HepG2 (cell line): ENCODE measurements at regions not wholly inside any gene's neighbourhood (a gene's known extent, or its start where the extent isn't known, plus 50 kb on each side); places are given as distances from the start of the nearest gene placed in this dataset.

Experiments used
- ATAC-seq: fragments of 200-7000 bp; cut with Tn5 transposase; 3 replicates; pipeline ENCODE4 v1.9.1; 2020; ENCODE audit warnings: mild to moderate bottlenecking, moderate library complexity
- BruUV-seq: library from RNA; stranded (reverse); fragments of 400-500 nt; replicated peaks from 2 replicates; lab custom pipeline; 2021; lab: Mats Ljungman, UMichigan
- CTCF ChIA-PET: fragments of 300-600 bp; formaldehyde crosslinking; extraction: SDS; loops from one replicate; lab custom pipeline; 2021; ENCODE audit warnings: low total read pairs, inconsistent platforms, low intra/inter-chr PET ratio; lab: Yijun Ruan, JAX
- POLR2A ChIA-PET: fragments of 350-600 bp; sonication (Branson Sonifier 250); formaldehyde crosslinking; loops from one replicate; lab custom pipeline; 2020; ENCODE audit warnings: antibody characterized with exemption, inconsistent platforms; lab: Yijun Ruan, JAX
- DNase-seq: peaks from one replicate; pipeline ENCODE4 v3.0.0-alpha.2; 2015; ENCODE audit warnings: low spot score
- FAIRE-seq: peaks from 3 replicates; lab custom pipeline; 2011; peaks lifted over from hg19 to GRCh38; lab: Jason Lieb, UNC
- H2AFZ ChIP-seq: one replicate; pipeline ENCODE4 v1.6.1; 2011; ENCODE audit warnings: low read length, inconsistent platforms
- H3K27ac ChIP-seq: fragments of 300-600 bp; 3 replicates; pipeline ENCODE4 v1.8.0; 2011; ENCODE audit warnings: mixed run types, mild to moderate bottlenecking, mixed read lengths, low read length, inconsistent platforms; ENCODE audit not compliant: insufficient read depth; ENCODE audit errors: extremely low read length
- H3K27me3 ChIP-seq, 2 experiments: fragments of 200-600 bp in 1 of 2; 2 replicates in 1 of 2; 3 replicates in 1 of 2; pipeline versions ENCODE4 v1.6.0 to v1.8.0; 2011; ENCODE audit warnings: low read length in 2 of 2, mild to moderate bottlenecking in 2 of 2, moderate library complexity in 2 of 2, inconsistent platforms in 1 of 2; ENCODE audit not compliant: insufficient read depth in 2 of 2, control insufficient read depth in 1 of 2
- H3K36me3 ChIP-seq, 2 experiments: fragments of 200-600 bp in 1 of 2; replicated peaks in 1 of 2; 2 replicates in 1 of 2; 3 replicates in 1 of 2; pipeline versions ENCODE4 v1.5.1 to v1.8.0; 2011; ENCODE audit warnings: low read length in 2 of 2, inconsistent platforms in 1 of 2; ENCODE audit not compliant: insufficient read depth in 2 of 2, control insufficient read depth in 1 of 2
- H3K4me1 ChIP-seq: 2 replicates; pipeline ENCODE4 v1.5.1; 2012; ENCODE audit warnings: low read length, inconsistent platforms; ENCODE audit not compliant: insufficient read depth
- H3K4me2 ChIP-seq: 2 replicates; pipeline ENCODE4 v1.6.0; 2011; ENCODE audit warnings: low read depth, low read length, inconsistent platforms
- H3K4me3 ChIP-seq, 3 experiments: fragments of 200-600 bp in 1 of 3; sonication (generic), shearing (Covaris generic) in 1 of 3; replicated peaks in 1 of 3; 2 replicates each; pipeline ENCODE4 v1.5.1; 2011 to 2016; ENCODE audit warnings: low read length in 3 of 3, inconsistent platforms in 2 of 3, low read depth in 2 of 3, mild to moderate bottlenecking in 2 of 3, control low read depth in 1 of 3, mixed read lengths in 1 of 3; ENCODE audit not compliant: insufficient read depth in 1 of 3
- H3K79me2 ChIP-seq: one replicate; pipeline ENCODE4 v1.6.1; 2011; ENCODE audit warnings: low read length, inconsistent platforms; ENCODE audit not compliant: insufficient read depth
- H3K9ac ChIP-seq: 2 replicates; pipeline ENCODE4 v1.6.0; 2011; ENCODE audit warnings: mild to moderate bottlenecking, low read depth, low read length, inconsistent platforms; ENCODE audit not compliant: insufficient read depth
- H3K9me3 ChIP-seq: 2 replicates; pipeline ENCODE4 v1.5.1; 2012; ENCODE audit warnings: mild to moderate bottlenecking, low read length
- H4K20me1 ChIP-seq: 2 replicates; pipeline ENCODE4 v1.6.0; 2011; ENCODE audit warnings: inconsistent platforms, mild to moderate bottlenecking, low read length, moderate library complexity; ENCODE audit not compliant: insufficient read depth
- BORCS8-MEF2B ChIP-seq: sonication (generic); formaldehyde crosslinking; IDR thresholded peaks from 2 replicates; pipeline ENCODE4 v1.8.0; 2022; ENCODE audit warnings: mild to moderate bottlenecking, missing genetic modification reagents
- HDAC2 ChIP-seq: sonication (generic); formaldehyde crosslinking; IDR thresholded peaks from 2 replicates; pipeline ENCODE4 v1.4.0; 2020; ENCODE audit warnings: missing genetic modification reagents
- HNRNPLL ChIP-seq: fragments of 200-400 bp; formaldehyde crosslinking; IDR thresholded peaks from 2 replicates; pipeline ENCODE4 v1.6.1; 2017; ENCODE audit warnings: mild to moderate bottlenecking, low read depth, low read length; ENCODE audit not compliant: poor library complexity, severe bottlenecking
- KLF12 ChIP-seq: sonication (generic); formaldehyde crosslinking; IDR thresholded peaks from 2 replicates; pipeline ENCODE4 v1.4.0; 2020; ENCODE audit warnings: missing genetic modification reagents, borderline replicate concordance
- KLF9 ChIP-seq: IDR thresholded peaks from 2 replicates; pipeline ENCODE4 v1.6.1; 2016; ENCODE audit warnings: low read depth
- PCBP2 ChIP-seq: fragments of 200-400 bp; formaldehyde crosslinking; optimal IDR thresholded peaks from 2 replicates; pipeline ENCODE3; 2018; ENCODE audit warnings: low read length, low read depth; ENCODE audit not compliant: poor library complexity, severe bottlenecking
- SP5 ChIP-seq: IDR thresholded peaks from 2 replicates; pipeline ENCODE4 v1.6.1; 2016; ENCODE audit warnings: low read depth, borderline replicate concordance
- STAG1 ChIP-seq: sonication (generic); formaldehyde crosslinking; IDR thresholded peaks from 2 replicates; pipeline ENCODE4 v1.4.0; 2020; ENCODE audit warnings: missing genetic modification reagents
- ZFP62 ChIP-seq: sonication (generic); formaldehyde crosslinking; IDR thresholded peaks from 2 replicates; pipeline ENCODE4 v1.4.0; 2020; ENCODE audit warnings: missing genetic modification reagents
- ZNF615 ChIP-seq: sonication (generic); formaldehyde crosslinking; IDR thresholded peaks from 2 replicates; pipeline ENCODE4 v1.5.0; 2020; ENCODE audit warnings: mild to moderate bottlenecking, missing genetic modification reagents, borderline replicate concordance
- WGBS: methylation state at CpG from one replicate; pipeline ENCODE4 v1.1.6; 2017; ENCODE audit warnings: low lambda C conversion rate; 5-methylcytosine and 5-hydroxymethylcytosine counted together
- in situ Hi-C: cut with HindIII; loops from 2 replicates; pipeline ENCODE4 v1.10.0; 2017; ENCODE audit warnings: low pct_unique_long_range_greater_than_20kb; ENCODE audit not compliant: extremely low pct_ligation_motif_present
- intact Hi-C: fragments of 100-400 bp; cut with micrococcal nuclease; formaldehyde crosslinking; loops from one replicate; pipeline ENCODE4 v1.10.0; 2022; ENCODE audit not compliant: unreplicated experiment
- TF ChIP-seq, protein P1 (sequence below): sonication (generic); formaldehyde crosslinking; IDR thresholded peaks from 2 replicates; pipeline ENCODE4 v1.4.0; 2020; ENCODE audit warnings: missing genetic modification reagents
- TF ChIP-seq, protein P2 (sequence below): sonication (generic); formaldehyde crosslinking; IDR thresholded peaks from 2 replicates; pipeline ENCODE4 v1.4.0; 2020; ENCODE audit warnings: missing genetic modification reagents, borderline replicate concordance
- TF ChIP-seq, protein P3 (sequence below): sonication (generic); formaldehyde crosslinking; IDR thresholded peaks from 2 replicates; pipeline ENCODE4 v1.5.0; 2020; ENCODE audit warnings: mild to moderate bottlenecking, low read depth, missing genetic modification reagents, borderline replicate concordance
- TF ChIP-seq, protein P4 (sequence below): IDR thresholded peaks from 2 replicates; pipeline ENCODE4 v1.6.1; 2016; ENCODE audit warnings: missing biosample characterization, missing genetic modification reagents, low read depth

DNA sequence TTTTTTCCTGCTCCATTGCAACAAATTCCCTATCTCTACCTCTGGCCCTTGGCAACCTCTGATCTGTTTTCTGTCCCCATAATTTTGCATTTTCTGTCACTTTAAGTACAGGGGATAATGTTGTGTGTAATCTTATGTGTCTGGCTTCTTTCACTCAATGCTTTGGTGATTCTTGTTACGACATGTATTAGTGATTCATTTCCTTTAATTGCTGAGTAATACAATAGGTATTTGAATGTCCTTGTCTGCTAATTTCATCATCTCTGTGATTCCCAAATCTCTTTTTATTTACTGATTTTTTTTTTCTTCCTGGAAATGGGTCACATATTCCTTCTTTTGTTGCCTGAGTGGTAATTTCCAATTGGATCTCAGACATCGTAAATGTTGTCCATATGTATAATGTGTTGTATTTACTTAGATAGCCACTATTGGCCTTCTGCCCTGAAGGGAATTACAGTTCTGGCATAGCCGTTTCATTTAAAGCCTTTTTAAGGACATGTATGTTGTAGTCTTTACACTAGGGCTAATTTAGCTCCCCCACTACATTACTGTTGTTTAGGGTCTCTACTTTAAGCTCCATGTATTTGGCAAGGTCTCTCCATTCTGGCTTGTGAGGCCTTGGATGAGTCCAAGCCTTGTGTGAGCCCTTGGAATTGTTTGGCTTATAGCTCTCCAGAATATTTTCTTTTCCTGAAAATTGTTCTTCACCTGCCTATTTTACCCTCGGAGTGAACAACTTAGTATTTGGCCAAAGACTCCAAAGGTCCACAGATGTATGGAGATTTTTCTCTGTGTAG lies 683.8 kb downstream of the LRRC70 start:
- WGBS = 7% methylated on average over 4 of the region's 4 CpGs
- Histone ChIP-seq H3K4me1 (no peaks in the 10 kb centered on the region), H3K79me2 (no peaks in the 10 kb centered on the region), H3K4me2 (no peak overlapping the region), H3K27me3 (no peaks in the 10 kb centered on the region), H3K27ac (no peak overlapping the region), H3K36me3 (no peaks in the 10 kb centered on the region), H3K4me3 (no peak overlapping the region), H2AFZ (no peak overlapping the region), H4K20me1 (no peaks in the 10 kb centered on the region), H3K9ac (no peak overlapping the region), H3K9me3 (no peaks in the 10 kb centered on the region)
- CTCF ChIA-PET = no interaction called here
- BruUV-seq = no TSS peak
- POLR2A ChIA-PET = no interaction called here
- no peak for FAIRE-seq
- TF ChIP-seq STAG1 (no peak), KLF9 (CRISPR knock-in tag) (no peak), HNRNPLL (no peak), BORCS8-MEF2B (CRISPR knock-in tag) (no peak), ZFP62 (CRISPR knock-in tag) (no peak), SP5 (CRISPR knock-in tag) (no peak), ZNF615 (CRISPR knock-in tag) (no peak), PCBP2 (no peak), KLF12 (CRISPR knock-in tag) (no peak), HDAC2 (CRISPR knock-in tag) (no peak)
- TF ChIP-seq, protein P1, sequence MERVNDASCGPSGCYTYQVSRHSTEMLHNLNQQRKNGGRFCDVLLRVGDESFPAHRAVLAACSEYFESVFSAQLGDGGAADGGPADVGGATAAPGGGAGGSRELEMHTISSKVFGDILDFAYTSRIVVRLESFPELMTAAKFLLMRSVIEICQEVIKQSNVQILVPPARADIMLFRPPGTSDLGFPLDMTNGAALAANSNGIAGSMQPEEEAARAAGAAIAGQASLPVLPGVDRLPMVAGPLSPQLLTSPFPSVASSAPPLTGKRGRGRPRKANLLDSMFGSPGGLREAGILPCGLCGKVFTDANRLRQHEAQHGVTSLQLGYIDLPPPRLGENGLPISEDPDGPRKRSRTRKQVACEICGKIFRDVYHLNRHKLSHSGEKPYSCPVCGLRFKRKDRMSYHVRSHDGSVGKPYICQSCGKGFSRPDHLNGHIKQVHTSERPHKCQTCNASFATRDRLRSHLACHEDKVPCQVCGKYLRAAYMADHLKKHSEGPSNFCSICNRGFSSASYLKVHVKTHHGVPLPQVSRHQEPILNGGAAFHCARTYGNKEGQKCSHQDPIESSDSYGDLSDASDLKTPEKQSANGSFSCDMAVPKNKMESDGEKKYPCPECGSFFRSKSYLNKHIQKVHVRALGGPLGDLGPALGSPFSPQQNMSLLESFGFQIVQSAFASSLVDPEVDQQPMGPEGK (CRISPR knock-in tag) = no peak
- TF ChIP-seq, protein P2, sequence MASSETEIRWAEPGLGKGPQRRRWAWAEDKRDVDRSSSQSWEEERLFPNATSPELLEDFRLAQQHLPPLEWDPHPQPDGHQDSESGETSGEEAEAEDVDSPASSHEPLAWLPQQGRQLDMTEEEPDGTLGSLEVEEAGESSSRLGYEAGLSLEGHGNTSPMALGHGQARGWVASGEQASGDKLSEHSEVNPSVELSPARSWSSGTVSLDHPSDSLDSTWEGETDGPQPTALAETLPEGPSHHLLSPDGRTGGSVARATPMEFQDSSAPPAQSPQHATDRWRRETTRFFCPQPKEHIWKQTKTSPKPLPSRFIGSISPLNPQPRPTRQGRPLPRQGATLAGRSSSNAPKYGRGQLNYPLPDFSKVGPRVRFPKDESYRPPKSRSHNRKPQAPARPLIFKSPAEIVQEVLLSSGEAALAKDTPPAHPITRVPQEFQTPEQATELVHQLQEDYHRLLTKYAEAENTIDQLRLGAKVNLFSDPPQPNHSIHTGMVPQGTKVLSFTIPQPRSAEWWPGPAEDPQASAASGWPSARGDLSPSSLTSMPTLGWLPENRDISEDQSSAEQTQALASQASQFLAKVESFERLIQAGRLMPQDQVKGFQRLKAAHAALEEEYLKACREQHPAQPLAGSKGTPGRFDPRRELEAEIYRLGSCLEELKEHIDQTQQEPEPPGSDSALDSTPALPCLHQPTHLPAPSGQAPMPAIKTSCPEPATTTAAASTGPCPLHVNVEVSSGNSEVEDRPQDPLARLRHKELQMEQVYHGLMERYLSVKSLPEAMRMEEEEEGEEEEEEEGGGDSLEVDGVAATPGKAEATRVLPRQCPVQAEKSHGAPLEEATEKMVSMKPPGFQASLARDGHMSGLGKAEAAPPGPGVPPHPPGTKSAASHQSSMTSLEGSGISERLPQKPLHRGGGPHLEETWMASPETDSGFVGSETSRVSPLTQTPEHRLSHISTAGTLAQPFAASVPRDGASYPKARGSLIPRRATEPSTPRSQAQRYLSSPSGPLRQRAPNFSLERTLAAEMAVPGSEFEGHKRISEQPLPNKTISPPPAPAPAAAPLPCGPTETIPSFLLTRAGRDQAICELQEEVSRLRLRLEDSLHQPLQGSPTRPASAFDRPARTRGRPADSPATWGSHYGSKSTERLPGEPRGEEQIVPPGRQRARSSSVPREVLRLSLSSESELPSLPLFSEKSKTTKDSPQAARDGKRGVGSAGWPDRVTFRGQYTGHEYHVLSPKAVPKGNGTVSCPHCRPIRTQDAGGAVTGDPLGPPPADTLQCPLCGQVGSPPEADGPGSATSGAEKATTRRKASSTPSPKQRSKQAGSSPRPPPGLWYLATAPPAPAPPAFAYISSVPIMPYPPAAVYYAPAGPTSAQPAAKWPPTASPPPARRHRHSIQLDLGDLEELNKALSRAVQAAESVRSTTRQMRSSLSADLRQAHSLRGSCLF (CRISPR knock-in tag) = no peak
- TF ChIP-seq, protein P3, sequence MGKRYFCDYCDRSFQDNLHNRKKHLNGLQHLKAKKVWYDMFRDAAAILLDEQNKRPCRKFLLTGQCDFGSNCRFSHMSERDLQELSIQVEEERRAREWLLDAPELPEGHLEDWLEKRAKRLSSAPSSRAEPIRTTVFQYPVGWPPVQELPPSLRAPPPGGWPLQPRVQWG (CRISPR knock-in tag) = no peak
- TF ChIP-seq, protein P4, sequence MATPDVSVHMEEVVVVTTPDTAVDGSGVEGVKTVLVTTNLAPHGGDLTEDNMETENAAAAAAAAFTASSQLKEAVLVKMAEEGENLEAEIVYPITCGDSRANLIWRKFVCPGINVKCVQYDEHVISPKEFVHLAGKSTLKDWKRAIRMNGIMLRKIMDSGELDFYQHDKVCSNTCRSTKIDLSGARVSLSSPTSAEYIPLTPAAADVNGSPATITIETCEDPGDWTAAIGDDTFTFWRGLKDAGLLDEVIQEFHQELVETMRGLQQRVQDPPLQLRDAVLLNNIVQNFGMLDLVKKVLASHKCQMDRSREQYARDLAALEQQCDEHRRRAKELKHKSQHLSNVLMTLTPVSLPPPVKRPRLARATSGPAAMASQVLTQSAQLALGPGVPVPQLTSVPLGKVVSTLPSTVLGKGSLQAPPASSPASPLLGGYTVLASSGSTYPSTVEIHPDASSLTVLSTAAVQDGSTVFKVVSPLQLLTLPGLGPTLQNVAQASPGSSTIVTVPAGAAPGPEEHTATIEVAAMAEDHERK (CRISPR knock-in tag) = no peak
- DNase-seq = no peak
- in situ Hi-C loops = no loop called here
- intact Hi-C loops = no loop called here
- no peak for ATAC-seq
